GM12891 (cell line): ENCODE measurements at regions not wholly inside any gene's neighbourhood (a gene's known extent, or its start where the extent isn't known, plus 50 kb on each side); places are given as distances from the start of the nearest gene placed in this dataset.

Experiments used
- POLR2A ChIP-seq: IDR thresholded peaks from 2 replicates; pipeline ENCODE4 v1.6.1; 2011; ENCODE audit warnings: low read depth, low read length, control low read depth
- POLR2AphosphoS5 ChIP-seq: IDR thresholded peaks from 2 replicates; pipeline ENCODE4 v1.6.1; 2011; ENCODE audit warnings: low read depth, low read length, control low read depth
- TAF1 ChIP-seq: IDR thresholded peaks from 2 replicates; pipeline ENCODE4 v1.6.1; 2011; ENCODE audit warnings: low read depth, low read length, control low read depth

DNA sequence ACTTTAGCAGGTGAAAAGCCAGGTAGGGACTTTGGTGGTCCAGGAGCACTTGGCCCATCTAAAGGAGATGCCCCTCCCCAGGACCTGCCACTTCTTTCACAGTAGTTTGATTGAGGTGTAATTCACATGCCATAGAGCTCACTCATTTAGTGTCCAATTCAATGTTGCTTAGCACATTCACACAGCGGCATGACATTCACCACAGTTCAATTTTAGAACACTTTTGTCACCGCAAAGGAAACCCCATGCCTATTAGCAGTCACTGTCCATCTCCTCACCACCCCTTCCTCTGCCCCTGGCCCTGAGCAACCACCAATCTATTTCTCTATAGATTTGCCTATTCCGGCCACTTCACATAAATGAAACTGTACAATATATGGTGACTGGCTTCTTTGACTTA, 211.6 kb upstream of the ZMIZ1 start:
- TF ChIP-seq POLR2AphosphoS5 = no peak
- TF ChIP-seq POLR2A = no peak
- no peak for TF ChIP-seq TAF1
